OCI-LY3 (cell line): ENCODE measurements at regions not wholly inside any gene's neighbourhood (a gene's known extent, or its start where the extent isn't known, plus 50 kb on each side); places are given as distances from the start of the nearest gene placed in this dataset.

Experiments
- H2AFZ ChIP-seq: fragments of 200-600, 300-600 bp; shearing (Covaris generic); 2 replicates; pipeline ENCODE4 v1.6.0; 2014; ENCODE audit warnings: antibody characterized with exemption, low read depth, low read length
- H3K27ac ChIP-seq: fragments of 200-600, 300-600 bp; sonication (generic); 2 replicates; pipeline ENCODE4 v1.5.1; 2014; ENCODE audit warnings: mild to moderate bottlenecking, low read length, moderate library complexity, mixed read lengths
- H3K27me3 ChIP-seq: fragments of 200-600, 300-600 bp; sonication (generic); 2 replicates; pipeline ENCODE4 v1.6.1; 2014; ENCODE audit warnings: low read depth, low read length, mixed read lengths
- H3K36me3 ChIP-seq: fragments of 200-600, 300-600 bp; sonication (generic); replicated peaks from 2 replicates; pipeline ENCODE3; 2014; ENCODE audit warnings: low read depth, low read length, mixed read lengths
- H3K4me1 ChIP-seq: fragments of 300-600, 200-600 bp; sonication (generic); 2 replicates; pipeline ENCODE4 v1.6.1; 2014; ENCODE audit warnings: low read length, mixed read lengths
- H3K4me2 ChIP-seq: fragments of 200-600, 300-600 bp; sonication (generic); 2 replicates; pipeline ENCODE4 v1.6.1; 2014; ENCODE audit warnings: low read length, mixed read lengths
- H3K4me3 ChIP-seq: fragments of 300-600, 200-600 bp; sonication (generic); 2 replicates; pipeline ENCODE4 v1.5.1; 2014; ENCODE audit warnings: antibody characterized with exemption, mild to moderate bottlenecking, low read length, moderate library complexity
- H3K79me2 ChIP-seq: fragments of 300-600, 200-600 bp; shearing (Covaris generic); 2 replicates; pipeline ENCODE4 v1.6.1; 2014; ENCODE audit warnings: mild to moderate bottlenecking, low read length, mixed read lengths
- H3K9ac ChIP-seq: fragments of 300-600, 200-600 bp; shearing (Covaris generic); 2 replicates; pipeline ENCODE4 v1.6.0; 2014; ENCODE audit warnings: mild to moderate bottlenecking, low read length, moderate library complexity
- H3K9me3 ChIP-seq: fragments of 200-600, 300-600 bp; shearing (Covaris generic); 2 replicates; pipeline ENCODE4 v1.6.1; 2014; ENCODE audit warnings: low read length, mixed read lengths; ENCODE audit not compliant: insufficient read depth
- H4K20me1 ChIP-seq: fragments of 200-600, 300-600 bp; sonication (generic); 2 replicates; pipeline ENCODE4 v1.6.1; 2016; ENCODE audit warnings: low read length, mixed read lengths; ENCODE audit not compliant: insufficient read depth
- CTCF ChIP-seq: fragments of 200-600, 300-600 bp; sonication (generic); IDR thresholded peaks from 2 replicates; pipeline ENCODE4 v1.5.1; 2014; ENCODE audit warnings: antibody characterized with exemption, low read length, low read depth
- EZH2phosphoT487 ChIP-seq: fragments of 200-600 bp; shearing (Covaris generic); IDR thresholded peaks from 2 replicates; pipeline ENCODE4 v1.6.1; 2018; ENCODE audit warnings: antibody characterized with exemption, mixed run types, low read depth

GRCh38 chr5:167112556-167112955, 1178.9 kb upstream of the WWC1 start:
- no peaks in the 10 kb centered on the region for H3K79me2 ChIP-seq
- no peaks in the 10 kb centered on the region for H3K9me3 ChIP-seq
- no peaks in the 10 kb centered on the region for H3K36me3 ChIP-seq
- H3K4me1 ChIP-seq, result no peaks in the 10 kb centered on the region
- TF ChIP-seq EZH2phosphoT487, result no peak
- TF ChIP-seq CTCF, result no peak
- H2AFZ ChIP-seq, result no peak overlapping the region
- no peak overlapping the region for H3K4me2 ChIP-seq
- no peaks in the 10 kb centered on the region for H3K27me3 ChIP-seq
- H3K4me3 ChIP-seq, result no peak overlapping the region
- no peak overlapping the region for H3K9ac ChIP-seq
- H3K27ac ChIP-seq, result no peak overlapping the region
- H4K20me1 ChIP-seq, result no peaks in the 10 kb centered on the region

DNA sequence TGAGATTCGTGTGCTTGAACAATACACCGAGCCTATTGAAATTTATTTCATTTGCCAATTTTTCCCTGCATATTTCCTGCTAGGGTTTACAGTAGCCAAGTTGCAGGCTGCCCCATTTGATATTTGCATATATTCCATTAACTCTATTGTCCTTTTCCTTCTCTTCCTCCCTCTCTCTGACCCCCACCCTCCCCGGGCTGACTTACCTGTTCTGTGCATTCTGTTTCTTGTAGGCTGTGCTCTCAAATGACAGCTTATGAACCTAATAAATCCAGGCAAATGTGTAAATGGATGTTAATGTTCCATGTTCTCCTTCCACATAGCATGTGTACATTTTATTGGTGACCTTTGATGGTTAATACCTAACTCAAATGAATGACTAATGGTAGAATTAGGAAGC, 1169.2 kb upstream of the WWC1 start:
- Histone ChIP-seq H2AFZ (no peak overlapping the region), H3K4me2 (no peak overlapping the region), H3K9me3 (no peaks in the 10 kb centered on the region), H3K79me2 (no peaks in the 10 kb centered on the region), H3K27me3 (no peaks in the 10 kb centered on the region), H3K4me3 (no peak overlapping the region), H3K36me3 (no peaks in the 10 kb centered on the region), H3K4me1 (no peaks in the 10 kb centered on the region), H3K9ac (no peak overlapping the region), H4K20me1 (no peaks in the 10 kb centered on the region), H3K27ac (no peak overlapping the region)
- TF ChIP-seq EZH2phosphoT487 (no peak), CTCF (no peak)

DNA sequence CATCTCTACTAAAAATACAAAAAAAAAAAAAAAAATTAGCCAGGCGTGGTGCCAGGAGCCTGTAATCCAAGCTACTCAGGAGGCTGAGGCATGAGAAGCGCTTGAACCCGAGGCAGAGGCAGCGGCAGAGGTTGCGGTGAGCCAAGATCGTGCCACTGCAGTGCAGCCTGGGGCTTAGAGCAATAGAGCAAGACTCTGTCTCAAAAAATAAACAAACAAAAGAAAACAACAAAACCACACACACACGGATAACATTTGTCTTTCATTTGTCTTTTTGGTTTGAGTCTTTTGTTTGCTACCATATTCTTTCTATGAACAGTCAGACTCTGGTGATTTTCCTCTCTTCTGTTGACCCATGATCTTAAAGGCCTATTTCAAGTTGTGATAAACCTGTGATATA, 1168.3 kb upstream of the WWC1 start:
- Histone ChIP-seq H3K4me1 (no peaks in the 10 kb centered on the region), H3K4me3 (no peak overlapping the region), H3K27ac (no peak overlapping the region), H3K9me3 (no peaks in the 10 kb centered on the region), H3K36me3 (no peaks in the 10 kb centered on the region), H2AFZ (no peak overlapping the region), H3K79me2 (no peaks in the 10 kb centered on the region), H4K20me1 (no peaks in the 10 kb centered on the region), H3K4me2 (no peak overlapping the region), H3K9ac (no peak overlapping the region), H3K27me3 (no peaks in the 10 kb centered on the region)
- TF ChIP-seq EZH2phosphoT487 (no peak), CTCF (no peak)

DNA sequence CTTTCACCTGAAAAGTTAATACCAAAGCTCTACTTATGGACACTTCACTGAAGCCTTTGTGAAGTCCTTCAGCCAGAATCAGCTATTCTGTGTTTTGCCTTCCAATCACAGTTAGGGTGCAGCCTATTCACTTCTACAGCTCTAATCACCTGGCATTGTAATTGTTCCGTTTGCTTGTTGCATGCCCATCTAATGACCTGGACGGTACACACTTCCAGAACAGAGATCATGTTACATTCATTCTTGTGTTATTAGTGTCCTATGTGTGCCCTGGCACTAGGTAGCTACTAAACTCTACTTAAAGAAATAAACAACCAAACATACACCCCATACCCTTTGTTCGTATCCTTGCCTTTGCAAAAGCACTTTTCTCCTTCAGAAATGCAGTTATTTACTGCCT, 1162.9 kb upstream of the WWC1 start:
- Histone ChIP-seq H3K4me2 (no peak overlapping the region), H2AFZ (no peak overlapping the region)
- TF ChIP-seq CTCF, result no peak
- no peak for TF ChIP-seq EZH2phosphoT487

More for the DNA sequence above, 1162.9 kb upstream of the WWC1 start:
- H3K27me3 ChIP-seq, result no peaks in the 10 kb centered on the region
- H3K79me2 ChIP-seq, result no peaks in the 10 kb centered on the region
- no peak overlapping the region for H3K4me3 ChIP-seq
- H4K20me1 ChIP-seq, result no peaks in the 10 kb centered on the region
- no peaks in the 10 kb centered on the region for H3K9me3 ChIP-seq
- no peaks in the 10 kb centered on the region for H3K36me3 ChIP-seq
- no peaks in the 10 kb centered on the region for H3K4me1 ChIP-seq
- no peak overlapping the region for H3K27ac ChIP-seq
- H3K9ac ChIP-seq, result no peak overlapping the region
